OCI-LY1 (cell line): ENCODE measurements at regions not wholly inside any gene's neighbourhood (a gene's known extent, or its start where the extent isn't known, plus 50 kb on each side); places are given as distances from the start of the nearest gene placed in this dataset.

Experiments
- EZH2 ChIP-seq: fragments of 200-600 bp; sonication (generic), shearing (Covaris generic); IDR thresholded peaks from 2 replicates; pipeline ENCODE4 v1.8.0; 2017; ENCODE audit warnings: borderline replicate concordance, mixed run types, mild to moderate bottlenecking, antibody characterized with exemption, low read length, moderate library complexity, mixed read lengths
- TF ChIP-seq, protein P1 (sequence below): fragments of 200-600 bp; sonication (generic), shearing (Covaris generic); IDR thresholded peaks from 2 replicates; pipeline ENCODE4 v1.5.1; 2017; ENCODE audit warnings: mild to moderate bottlenecking, antibody characterized with exemption, low read length, moderate library complexity, mixed read lengths

DNA sequence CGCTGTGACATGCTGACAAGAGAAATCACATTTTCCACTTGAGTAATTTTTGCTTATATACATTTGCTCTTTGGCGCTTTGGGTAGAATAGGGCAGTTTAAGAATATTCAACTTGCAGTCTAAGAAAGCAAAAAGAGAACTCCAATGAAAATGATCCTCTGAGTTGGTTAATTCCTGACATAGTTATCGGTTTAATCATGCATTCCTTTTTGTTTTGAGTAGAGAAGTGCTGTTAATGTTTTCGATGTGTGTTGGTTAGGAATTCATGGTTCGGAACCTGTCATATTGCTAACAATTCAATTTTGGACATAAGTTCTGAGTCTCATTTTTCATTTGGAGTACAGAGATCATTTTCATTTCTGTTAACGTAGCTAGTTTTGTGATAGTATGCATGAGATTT lies 700.6 kb upstream of the PITX2 start:
- TF ChIP-seq, protein P1, sequence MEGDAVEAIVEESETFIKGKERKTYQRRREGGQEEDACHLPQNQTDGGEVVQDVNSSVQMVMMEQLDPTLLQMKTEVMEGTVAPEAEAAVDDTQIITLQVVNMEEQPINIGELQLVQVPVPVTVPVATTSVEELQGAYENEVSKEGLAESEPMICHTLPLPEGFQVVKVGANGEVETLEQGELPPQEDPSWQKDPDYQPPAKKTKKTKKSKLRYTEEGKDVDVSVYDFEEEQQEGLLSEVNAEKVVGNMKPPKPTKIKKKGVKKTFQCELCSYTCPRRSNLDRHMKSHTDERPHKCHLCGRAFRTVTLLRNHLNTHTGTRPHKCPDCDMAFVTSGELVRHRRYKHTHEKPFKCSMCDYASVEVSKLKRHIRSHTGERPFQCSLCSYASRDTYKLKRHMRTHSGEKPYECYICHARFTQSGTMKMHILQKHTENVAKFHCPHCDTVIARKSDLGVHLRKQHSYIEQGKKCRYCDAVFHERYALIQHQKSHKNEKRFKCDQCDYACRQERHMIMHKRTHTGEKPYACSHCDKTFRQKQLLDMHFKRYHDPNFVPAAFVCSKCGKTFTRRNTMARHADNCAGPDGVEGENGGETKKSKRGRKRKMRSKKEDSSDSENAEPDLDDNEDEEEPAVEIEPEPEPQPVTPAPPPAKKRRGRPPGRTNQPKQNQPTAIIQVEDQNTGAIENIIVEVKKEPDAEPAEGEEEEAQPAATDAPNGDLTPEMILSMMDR = no peak
- no peak for TF ChIP-seq EZH2
